ENCODE measurements at regions not wholly inside any gene's neighbourhood (a gene's known extent, or its start where the extent isn't known, plus 50 kb on each side); places are given as distances from the start of the nearest gene placed in this dataset.

GRCh38 chr9:91001146-91001611 is 199.6 kb downstream of the SYK start:
- TF ChIP-seq CTCF (IDR thresholded peaks at IDR 0.05) = no peak
- DNase-seq (ENCODE audit: low spot score) = no peak
- H3K4me3 ChIP-seq = no peak overlapping the region
- H3K27ac ChIP-seq = no peak overlapping the region

DNA sequence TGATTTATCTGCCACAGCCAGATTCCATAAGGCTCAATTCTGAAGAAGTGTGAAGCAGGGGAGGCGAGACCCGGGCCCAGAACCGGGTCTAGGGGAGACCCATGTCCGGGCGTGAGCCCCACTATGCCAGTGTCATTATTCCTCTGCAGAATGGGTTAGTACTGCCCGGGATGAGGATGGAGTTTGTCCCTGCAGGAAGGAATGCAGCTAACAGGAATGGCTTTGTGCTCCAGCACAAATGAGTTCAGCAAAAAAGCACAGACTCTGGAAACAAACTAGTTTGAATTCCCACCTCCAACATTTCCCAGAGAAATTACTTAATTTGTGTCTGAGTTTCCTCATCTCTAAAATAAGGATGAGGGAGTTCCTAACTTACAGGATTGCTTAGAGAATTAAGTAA is 202.9 kb downstream of the SYK start:
- no peak for TF ChIP-seq CTCF (IDR thresholded peaks at IDR 0.05)
- Histone ChIP-seq H3K27ac (no peak overlapping the region), H3K4me3 (no peak overlapping the region)
- no peak for DNase-seq (ENCODE audit: low spot score)

- no peak for TF ChIP-seq CTCF (IDR thresholded peaks at IDR 0.05)
- Histone ChIP-seq H3K4me3 (no peak overlapping the region), H3K27ac (no peak overlapping the region)
- DNase-seq (ENCODE audit: low spot score) = no peak
These were observed 203.4 kb downstream of the SYK start for GRCh38 chr9:91004992-91005391.

- no peak for TF ChIP-seq CTCF (IDR thresholded peaks at IDR 0.05)
- Histone ChIP-seq H3K4me3 (no peak overlapping the region), H3K27ac (no peak overlapping the region)
- no peak for DNase-seq (ENCODE audit: low spot score)
These were observed 204.4 kb downstream of the SYK start for GRCh38 chr9:91006046-91006445.

GRCh38 chr9:91008568-91008967 is 206.9 kb downstream of the SYK start:
- H3K4me3 ChIP-seq = no peak overlapping the region
- no peak for TF ChIP-seq CTCF (IDR thresholded peaks at IDR 0.05)
- no peak for DNase-seq (ENCODE audit: low spot score)

DNA sequence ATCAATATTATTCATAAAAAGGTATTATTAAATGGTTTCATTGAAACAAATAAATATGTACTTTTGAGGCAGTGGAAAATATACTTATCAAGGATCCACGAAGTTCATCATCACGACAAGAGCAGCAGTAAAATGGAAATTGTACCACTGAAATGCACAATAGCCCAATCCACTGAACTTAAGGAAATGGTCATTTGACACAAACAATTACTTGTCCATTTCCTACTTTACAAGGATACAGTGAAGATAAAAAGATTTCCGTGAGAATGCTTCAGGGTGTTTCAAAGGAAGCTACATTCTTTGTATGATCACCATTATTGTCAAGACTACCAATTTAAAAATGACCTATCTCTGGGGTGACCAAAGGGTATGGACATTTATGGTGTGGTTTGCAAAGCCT is 210.3 kb downstream of the SYK start:
- no peak overlapping the region for H3K4me3 ChIP-seq

More at GRCh38 chr9:91008568-91008967, 206.9 kb downstream of the SYK start:
- H3K27ac ChIP-seq = no peak overlapping the region

More for the DNA sequence above, 210.3 kb downstream of the SYK start:
- no peak overlapping the region for H3K27ac ChIP-seq
- DNase-seq (ENCODE audit: low spot score) = no peak
- no peak for TF ChIP-seq CTCF (IDR thresholded peaks at IDR 0.05)
